CD14-positive monocyte (primary cell): ENCODE measurements at regions not wholly inside any gene's neighbourhood (a gene's known extent, or its start where the extent isn't known, plus 50 kb on each side); places are given as distances from the start of the nearest gene placed in this dataset.

Experiments
- DNase-seq, 3 donors: peaks; one replicate each; pipeline ENCODE4 v3.0.0-alpha.2; 2011 to 2022
- H2AFZ ChIP-seq: 2 replicates; pipeline ENCODE4 v1.6.0; 2012; ENCODE audit warnings: mild to moderate bottlenecking, low read depth, low read length, inconsistent platforms; ENCODE audit not compliant: insufficient read depth, poor library complexity, severe bottlenecking
- H3K27ac ChIP-seq, 2 donors: 1 replicate in 1 of 2; 2 replicates in 1 of 2; pipeline ENCODE4 v1.5.1; 2012 to 2013; ENCODE audit warnings: low read length in 2 of 2, control low read depth in 1 of 2, inconsistent platforms in 1 of 2, low read depth in 1 of 2, mild to moderate bottlenecking in 1 of 2
- H3K27me3 ChIP-seq, 2 donors: one replicate each; pipeline versions ENCODE4 v1.6.0 to v1.6.1; 2011 to 2013; ENCODE audit warnings: low read length in 2 of 2; ENCODE audit not compliant: control insufficient read depth in 2 of 2, insufficient read depth in 2 of 2
- H3K36me3 ChIP-seq, 2 donors: replicated peaks in 1 of 2; 1 replicate in 1 of 2; 2 replicates in 1 of 2; pipeline versions ENCODE4 v1.5.1 to v1.6.1; 2012 to 2013; ENCODE audit warnings: low read length in 2 of 2, control low read depth in 1 of 2, inconsistent platforms in 1 of 2, mild to moderate bottlenecking in 1 of 2; ENCODE audit not compliant: insufficient read depth in 2 of 2, control insufficient read depth in 1 of 2
- H3K4me1 ChIP-seq, 2 donors: 1 replicate in 1 of 2; 2 replicates in 1 of 2; pipeline versions ENCODE4 v1.5.1 to v1.6.1; 2012 to 2013; ENCODE audit warnings: low read length in 2 of 2, control low read depth in 1 of 2, inconsistent platforms in 1 of 2, mild to moderate bottlenecking in 1 of 2, moderate library complexity in 1 of 2; ENCODE audit not compliant: insufficient read depth in 2 of 2, control insufficient read depth in 1 of 2
- H3K4me2 ChIP-seq: replicated peaks from 2 replicates; pipeline ENCODE3; 2012; ENCODE audit warnings: low read length, moderate library complexity, mild to moderate bottlenecking; ENCODE audit not compliant: poor library complexity, severe bottlenecking; ENCODE audit errors: extremely low read depth
- H3K4me3 ChIP-seq, 3 experiments: fragments of 200-600 bp in 1 of 3; sonication (generic) in 1 of 3; replicated peaks in 1 of 3; 1 replicate in 2 of 3; 2 replicates in 1 of 3; pipeline ENCODE4 v1.5.1; 2011 to 2013; ENCODE audit warnings: low read length in 3 of 3, mild to moderate bottlenecking in 3 of 3, control low read depth in 2 of 3, low read depth in 2 of 3, inconsistent platforms in 1 of 3, moderate library complexity in 1 of 3
- H3K79me2 ChIP-seq: 2 replicates; pipeline ENCODE4 v1.6.0; 2012; ENCODE audit warnings: mild to moderate bottlenecking, control low read depth, inconsistent platforms, low read length, moderate library complexity; ENCODE audit not compliant: insufficient read depth
- H3K9ac ChIP-seq: 2 replicates; pipeline ENCODE4 v1.6.0; 2017; ENCODE audit warnings: low read length, mild to moderate bottlenecking; ENCODE audit not compliant: insufficient read depth, poor library complexity, severe bottlenecking
- H3K9me3 ChIP-seq, 2 donors: replicated peaks in 1 of 2; 1 replicate in 1 of 2; 2 replicates in 1 of 2; pipeline versions ENCODE4 v1.5.1 to v1.6.1; 2012 to 2013; ENCODE audit warnings: low read length in 2 of 2, control low read depth in 1 of 2; ENCODE audit not compliant: control insufficient read depth in 1 of 2, insufficient read depth in 1 of 2
- H4K20me1 ChIP-seq: 2 replicates; pipeline ENCODE4 v1.6.0; 2012; ENCODE audit warnings: mild to moderate bottlenecking, low read length, control low read depth, moderate library complexity; ENCODE audit not compliant: insufficient read depth
- H3K27ac Mint-ChIP-seq, 7 donors: one replicate each; pipeline ENCODE4 v1.8.0; 2020; ENCODE audit warnings: mild to moderate bottlenecking in 7 of 7, mixed read lengths in 7 of 7, moderate library complexity in 6 of 7, inconsistent platforms in 2 of 7
- H3K27me3 Mint-ChIP-seq, 3 donors: one replicate each; pipeline ENCODE4 v1.8.0; 2021 to 2022; ENCODE audit warnings: low read depth in 3 of 3, mild to moderate bottlenecking in 3 of 3, mixed read lengths in 3 of 3, moderate library complexity in 3 of 3, inconsistent platforms in 1 of 3
- H3K36me3 Mint-ChIP-seq, 2 donors: one replicate each; pipeline ENCODE4 v1.8.0; 2020; ENCODE audit warnings: mixed read lengths in 2 of 2, inconsistent platforms in 1 of 2, mild to moderate bottlenecking in 1 of 2
- H3K4me1 Mint-ChIP-seq: one replicate; pipeline ENCODE4 v1.8.0; 2020; ENCODE audit warnings: mild to moderate bottlenecking, mixed read lengths
- H3K4me3 Mint-ChIP-seq, 2 donors: one replicate each; pipeline ENCODE4 v1.8.0; 2020; ENCODE audit warnings: mild to moderate bottlenecking in 2 of 2, mixed read lengths in 2 of 2, moderate library complexity in 1 of 2
- H3K9me3 Mint-ChIP-seq, 7 donors: one replicate each; pipeline ENCODE4 v1.8.0; 2020 to 2022; ENCODE audit warnings: mixed read lengths in 7 of 7, mild to moderate bottlenecking in 6 of 7, moderate library complexity in 6 of 7, inconsistent platforms in 2 of 7
- CTCF ChIP-seq: fragments of 200-600 bp; IDR thresholded peaks from one replicate; pipeline ENCODE4 v1.8.0; 2022; ENCODE audit warnings: antibody characterized with exemption, mild to moderate bottlenecking
- WGBS: methylation state at CpG from one replicate; pipeline ENCODE4 v1.1.5; 2013; ENCODE audit warnings: missing lambda C conversion rate; ENCODE audit not compliant: insufficient coverage; 5-methylcytosine and 5-hydroxymethylcytosine counted together
- intact Hi-C, 2 donors: fragments of 100-400 bp; cut with micrococcal nuclease; formaldehyde crosslinking; loops; one replicate each; pipeline versions ENCODE4 v1.15.0 to v1.15.1; 2023

- H3K27ac Mint-ChIP-seq, result no peak overlapping the region
- intact Hi-C loops, result no loop called here
- peaks cover 3 to 7% (median 5%) of the 10 kb centered on the region in 3 donors for H3K27me3 Mint-ChIP-seq
Observed at GRCh38 chr5:112583166-112583565, 154.5 kb upstream of the APC start.

GRCh38 chr5:112584781-112585180 is 152.9 kb upstream of the APC start:
- Histone ChIP-seq H3K4me1 (no peaks in the 10 kb centered on the region), H3K9ac (no peak overlapping the region), H3K27me3 (no peaks in the 10 kb centered on the region), H2AFZ (no peak overlapping the region), H3K27ac (no peak overlapping the region), H3K4me3 (no peak overlapping the region), H3K9me3 (peaks cover 0 to 6% of the 10 kb centered on the region in 2 donors), H3K36me3 (no peaks in the 10 kb centered on the region), H3K79me2 (no peaks in the 10 kb centered on the region), H3K4me2 (no peak overlapping the region), H4K20me1 (no peaks in the 10 kb centered on the region)
- Mint-ChIP-seq H3K27me3 (peaks cover 3 to 7% (median 5%) of the 10 kb centered on the region in 3 donors), H3K4me3 (no peak overlapping the region), H3K27ac (no peak overlapping the region), H3K4me1 (no peaks in the 10 kb centered on the region), H3K36me3 (no peaks in the 10 kb centered on the region), H3K9me3 (peaks cover 0 to 22% (median 7%) of the 10 kb centered on the region in 7 donors)
- intact Hi-C loops, result no loop called here
- no peak for DNase-seq
- 83% methylated on average over 1 of the region's 2 CpGs for WGBS
- TF ChIP-seq CTCF, result no peak

More at GRCh38 chr5:112583166-112583565, 154.5 kb upstream of the APC start:
- no peak overlapping the region for H2AFZ ChIP-seq
- no peak for TF ChIP-seq CTCF
- peaks cover 0 to 6% of the 10 kb centered on the region in 2 donors for H3K9me3 ChIP-seq
- peaks cover 2 to 26% (median 8%) of the 10 kb centered on the region in 7 donors for H3K9me3 Mint-ChIP-seq
- no peaks in the 10 kb centered on the region for H3K4me1 ChIP-seq
- H3K79me2 ChIP-seq, result no peaks in the 10 kb centered on the region
- H3K4me1 Mint-ChIP-seq, result no peaks in the 10 kb centered on the region
- H3K9ac ChIP-seq, result no peak overlapping the region
- no peaks in the 10 kb centered on the region for H3K36me3 ChIP-seq
- no peak overlapping the region for H3K4me3 ChIP-seq
- no peaks in the 10 kb centered on the region for H3K27me3 ChIP-seq
- 97% methylated on average over 4 of the region's 4 CpGs for WGBS
- DNase-seq, result no peak
- no peak overlapping the region for H3K4me2 ChIP-seq
- H3K27ac ChIP-seq, result no peak overlapping the region
- H3K4me3 Mint-ChIP-seq, result no peak overlapping the region
- H3K36me3 Mint-ChIP-seq, result no peaks in the 10 kb centered on the region
- no peaks in the 10 kb centered on the region for H4K20me1 ChIP-seq
